ENCODE measurements at regions not wholly inside any gene's neighbourhood (a gene's known extent, or its start where the extent isn't known, plus 50 kb on each side); places are given as distances from the start of the nearest gene placed in this dataset.

DNA sequence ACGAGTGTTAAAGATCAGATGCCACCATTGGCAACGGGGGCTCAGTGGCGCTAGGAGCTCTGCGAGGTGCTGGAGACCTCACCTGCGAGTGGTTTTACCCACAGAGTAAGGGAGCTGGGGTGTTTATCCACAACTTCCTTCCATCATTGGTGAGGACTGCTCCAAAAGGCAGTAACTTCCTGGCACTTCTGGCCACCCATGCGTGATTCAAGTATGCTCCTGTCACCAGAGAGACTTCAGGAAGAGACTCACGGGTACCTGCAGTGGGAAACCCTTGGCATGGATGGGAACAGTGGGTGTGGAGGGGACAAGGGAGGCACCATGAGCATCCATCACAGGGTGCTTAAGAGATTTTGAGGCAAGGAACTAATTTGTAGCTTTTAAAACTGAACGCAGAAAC is 53.2 kb downstream of the RIN2 start:
- TF ChIP-seq, protein P1, sequence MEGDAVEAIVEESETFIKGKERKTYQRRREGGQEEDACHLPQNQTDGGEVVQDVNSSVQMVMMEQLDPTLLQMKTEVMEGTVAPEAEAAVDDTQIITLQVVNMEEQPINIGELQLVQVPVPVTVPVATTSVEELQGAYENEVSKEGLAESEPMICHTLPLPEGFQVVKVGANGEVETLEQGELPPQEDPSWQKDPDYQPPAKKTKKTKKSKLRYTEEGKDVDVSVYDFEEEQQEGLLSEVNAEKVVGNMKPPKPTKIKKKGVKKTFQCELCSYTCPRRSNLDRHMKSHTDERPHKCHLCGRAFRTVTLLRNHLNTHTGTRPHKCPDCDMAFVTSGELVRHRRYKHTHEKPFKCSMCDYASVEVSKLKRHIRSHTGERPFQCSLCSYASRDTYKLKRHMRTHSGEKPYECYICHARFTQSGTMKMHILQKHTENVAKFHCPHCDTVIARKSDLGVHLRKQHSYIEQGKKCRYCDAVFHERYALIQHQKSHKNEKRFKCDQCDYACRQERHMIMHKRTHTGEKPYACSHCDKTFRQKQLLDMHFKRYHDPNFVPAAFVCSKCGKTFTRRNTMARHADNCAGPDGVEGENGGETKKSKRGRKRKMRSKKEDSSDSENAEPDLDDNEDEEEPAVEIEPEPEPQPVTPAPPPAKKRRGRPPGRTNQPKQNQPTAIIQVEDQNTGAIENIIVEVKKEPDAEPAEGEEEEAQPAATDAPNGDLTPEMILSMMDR (conservative IDR thresholded peaks at IDR 0.05 in 1 of 2, IDR thresholded peaks at IDR 0.05 in 1 of 2; ENCODE audit: extremely low read depth in 1 of 2, insufficient read depth in 1 of 2, low read depth in 1 of 2, low read length in 2 of 2), result no peak
- TF ChIP-seq EZH2 (IDR thresholded peaks at IDR 0.05; ENCODE audit: borderline replicate concordance, low read length), result no peak

Measured in mammary epithelial cell (primary cell).